GM19468 (cell line): ENCODE measurements at regions not wholly inside any gene's neighbourhood (a gene's known extent, or its start where the extent isn't known, plus 50 kb on each side); places are given as distances from the start of the nearest gene placed in this dataset.

Source experiments
- ATAC-seq: cut with Tn5 transposase; IDR thresholded peaks from one replicate; pipeline ENCODE4 v1.9.1; 2021; ENCODE audit warnings: mild to moderate bottlenecking, moderate library complexity, moderate number of reproducible peaks; ENCODE audit not compliant: unreplicated experiment; ENCODE audit errors: extremely low read depth

DNA sequence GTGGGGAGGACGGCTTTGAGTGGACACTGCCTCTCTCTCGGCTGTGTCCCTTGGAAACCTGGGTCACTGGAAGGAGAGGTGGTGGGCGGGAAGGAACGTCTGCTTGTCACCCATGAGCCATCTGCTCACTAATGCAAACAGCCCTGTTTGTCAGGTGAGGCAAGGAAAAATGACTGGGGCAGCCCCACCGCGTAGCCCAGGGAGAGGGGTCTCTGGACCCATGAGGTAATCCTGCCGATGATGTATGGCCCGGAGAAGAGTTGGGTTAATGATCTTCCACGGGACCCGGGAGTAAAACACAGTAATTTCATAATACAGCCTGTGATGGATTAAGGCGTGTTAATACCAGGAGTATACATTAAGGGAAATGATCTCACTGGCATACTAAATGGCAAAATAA is 197.0 kb downstream of the CYLD start:
- no peak for ATAC-seq

DNA sequence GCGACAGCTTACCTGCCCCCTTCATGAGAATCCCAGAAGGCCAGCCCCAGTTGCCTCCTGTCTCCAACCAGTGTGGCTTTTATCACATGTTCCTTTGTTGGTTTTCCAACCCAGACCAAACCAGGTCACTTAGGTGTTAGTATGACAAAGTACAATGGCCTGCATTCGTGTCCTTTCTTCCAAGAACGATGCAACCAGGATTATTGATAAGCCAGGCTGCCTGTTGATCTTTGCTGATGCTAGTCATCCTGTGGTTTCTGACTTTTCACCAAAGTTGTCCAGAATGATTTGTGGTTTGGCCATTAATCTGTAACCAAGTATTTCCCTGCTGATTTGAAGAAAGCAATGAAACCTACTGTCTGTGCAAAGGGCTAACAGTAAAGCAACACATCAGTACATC is 191.4 kb downstream of the CYLD start:
- no peak for ATAC-seq

DNA sequence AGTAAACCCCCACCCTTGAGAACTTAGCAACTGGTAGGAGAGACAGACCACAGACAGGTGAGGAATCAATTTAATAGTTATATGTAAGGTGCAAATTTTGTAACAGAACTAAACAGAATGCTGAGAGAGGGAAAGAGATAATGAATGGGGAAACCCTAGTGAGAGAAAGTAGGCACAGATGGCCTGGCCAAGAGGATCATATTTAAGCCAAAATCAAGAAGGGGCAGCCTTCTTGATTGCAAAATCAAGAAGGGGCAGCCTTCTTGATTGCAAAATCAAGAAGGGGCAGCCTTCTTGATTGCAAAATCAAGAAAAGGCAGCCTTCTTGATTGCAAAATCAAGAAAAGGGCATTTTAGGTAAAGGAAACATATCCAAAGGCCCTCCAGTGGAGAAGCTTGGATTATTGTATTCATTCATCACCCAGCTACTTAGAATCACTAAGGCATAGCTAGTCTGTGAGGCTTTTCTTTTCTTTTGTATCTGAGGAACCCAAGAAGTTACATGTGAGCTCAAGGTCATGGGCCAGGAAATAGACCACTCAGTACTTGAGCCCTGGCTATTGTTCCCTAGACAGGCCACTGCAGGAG is 190.6 kb downstream of the CYLD start:
- no peak for ATAC-seq

DNA sequence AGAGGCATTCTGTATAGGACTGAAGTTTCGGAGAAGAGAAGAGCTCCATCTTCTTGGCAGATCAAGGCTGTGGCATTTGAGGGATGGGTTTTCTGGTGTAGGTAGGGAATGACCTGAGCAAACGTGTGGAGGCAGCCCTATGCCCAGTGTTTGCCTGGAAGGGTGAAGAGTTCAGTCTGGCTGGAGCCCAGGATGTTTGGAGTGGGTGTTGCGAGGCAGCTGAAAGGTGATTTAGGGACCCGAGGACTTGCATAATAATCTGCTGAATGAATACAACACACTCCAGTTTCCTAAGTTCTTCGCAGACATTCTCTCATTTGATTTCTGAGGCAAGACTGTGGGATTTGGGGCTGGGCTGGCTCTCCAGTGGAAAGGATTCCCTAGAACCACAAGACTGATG is 186.2 kb downstream of the CYLD start:
- no peak for ATAC-seq

DNA sequence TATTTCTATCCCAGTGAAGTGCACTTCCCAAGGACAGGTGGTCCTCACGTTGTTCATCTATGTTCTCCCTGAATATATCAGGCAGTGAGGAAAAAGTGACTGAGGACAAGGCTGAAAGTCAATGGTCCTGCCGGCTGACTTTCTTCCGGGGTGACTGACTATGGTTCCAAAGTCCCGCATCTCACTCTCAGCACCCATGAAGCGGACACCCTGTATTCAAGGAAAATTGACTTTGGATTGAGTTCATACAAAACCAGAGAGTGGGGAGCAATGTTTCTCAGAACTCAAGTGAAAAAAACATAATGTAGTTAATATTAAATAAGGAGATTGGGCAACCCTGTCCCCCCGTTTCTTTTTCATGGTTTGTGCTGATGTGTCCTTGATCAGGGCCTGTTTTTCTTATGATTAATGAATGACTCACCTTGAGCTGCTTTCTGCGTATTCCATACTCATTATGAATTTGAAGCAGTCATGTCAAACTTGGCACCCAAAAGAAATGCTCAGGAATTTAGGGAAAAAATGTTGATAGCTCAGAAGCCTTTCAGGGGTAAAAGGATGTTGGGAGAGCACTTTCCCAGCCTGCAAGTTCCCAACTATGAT is 184.0 kb downstream of the CYLD start:
- ATAC-seq = no peak

DNA sequence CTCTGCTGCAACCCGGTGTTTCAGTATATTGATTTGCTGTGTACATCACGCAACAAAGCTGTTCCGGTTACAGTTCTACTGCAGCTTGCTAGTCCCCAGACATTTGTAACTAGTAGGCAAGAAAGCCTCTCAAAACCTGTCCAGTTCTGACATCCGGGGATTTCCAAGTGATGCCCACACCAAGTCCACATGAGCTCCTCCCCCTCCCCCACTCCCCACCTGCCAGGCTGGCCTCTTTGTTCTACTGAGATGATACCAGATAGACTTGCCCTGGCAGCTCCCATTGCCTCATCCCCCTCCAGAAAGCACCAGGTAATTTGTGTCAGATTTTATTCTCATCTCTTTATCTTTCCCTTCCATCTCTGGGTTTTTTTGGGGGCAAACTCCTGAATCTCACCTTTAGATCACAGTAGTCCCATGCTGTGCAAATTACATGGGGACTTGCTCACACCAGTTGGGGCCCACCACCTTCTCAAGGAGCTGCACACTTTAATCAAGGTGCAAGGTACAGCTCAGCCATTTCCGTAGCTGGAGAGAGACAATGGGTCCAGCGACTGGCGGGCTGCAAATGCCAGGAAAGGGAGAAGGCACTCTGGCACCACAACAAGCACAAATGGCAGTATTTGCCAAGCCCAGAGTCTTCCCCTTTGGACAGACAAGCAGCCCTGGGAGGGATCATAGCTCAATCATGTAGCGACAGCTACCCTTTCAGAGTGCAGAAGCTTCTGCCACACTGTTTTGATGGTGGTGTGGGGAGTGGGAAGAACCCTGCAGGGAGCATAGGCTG is 183.1 kb downstream of the CYLD start:
- ATAC-seq = no peak

DNA sequence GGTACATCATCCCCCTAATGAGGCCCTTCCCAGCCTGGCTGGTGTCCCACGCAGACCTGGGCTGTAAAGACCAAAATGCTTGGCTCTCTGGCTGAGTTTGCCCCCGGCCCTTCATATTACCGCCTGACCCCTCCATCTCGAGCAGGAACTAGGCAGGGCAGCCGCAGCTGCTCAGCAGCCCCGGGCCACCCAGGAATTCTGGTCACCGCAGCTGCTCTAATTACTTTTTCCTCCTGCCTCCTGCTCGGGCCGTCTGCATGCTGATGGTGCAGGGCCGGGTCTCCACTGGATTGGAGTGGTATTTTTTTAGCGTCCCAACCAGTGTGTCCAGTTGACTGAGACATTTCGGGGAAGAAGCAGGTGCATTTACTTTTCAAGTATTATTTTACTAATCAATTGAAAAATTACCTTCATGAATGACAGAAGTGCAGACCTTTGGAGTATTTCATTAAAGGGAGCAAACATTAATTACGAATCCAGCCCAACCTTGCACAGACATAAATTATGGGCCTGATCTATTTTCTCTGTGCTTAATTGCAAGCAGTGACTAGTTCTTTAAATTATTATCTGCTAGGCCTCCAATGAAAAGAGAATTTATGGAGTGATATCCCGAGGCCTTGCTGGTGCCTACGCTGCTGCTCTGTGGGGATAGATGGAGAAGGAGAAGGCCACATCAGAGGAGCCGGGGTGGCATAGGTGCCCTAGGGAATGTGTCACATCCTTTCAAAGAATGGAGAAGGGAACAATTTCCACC is 176.2 kb downstream of the CYLD start:
- no peak for ATAC-seq

DNA sequence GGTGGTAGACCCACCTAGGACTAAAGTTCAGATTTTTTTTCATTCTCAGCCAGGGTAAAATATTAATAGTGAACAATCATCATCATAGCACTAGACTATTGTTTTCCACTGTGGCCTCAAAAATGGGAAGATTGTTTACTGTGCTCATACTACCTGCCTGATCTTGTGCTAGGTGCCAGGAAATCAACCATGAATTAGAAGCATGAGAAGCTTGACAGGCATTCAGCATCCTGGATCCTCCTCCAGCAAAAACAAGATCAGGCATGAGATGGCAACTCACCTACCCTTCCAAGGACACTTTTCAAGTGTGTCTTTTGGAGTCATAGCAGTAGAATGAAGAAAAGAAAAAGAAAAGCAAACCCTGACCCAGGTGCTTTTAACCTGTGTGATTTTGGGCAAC is 174.2 kb downstream of the CYLD start:
- no peak for ATAC-seq

DNA sequence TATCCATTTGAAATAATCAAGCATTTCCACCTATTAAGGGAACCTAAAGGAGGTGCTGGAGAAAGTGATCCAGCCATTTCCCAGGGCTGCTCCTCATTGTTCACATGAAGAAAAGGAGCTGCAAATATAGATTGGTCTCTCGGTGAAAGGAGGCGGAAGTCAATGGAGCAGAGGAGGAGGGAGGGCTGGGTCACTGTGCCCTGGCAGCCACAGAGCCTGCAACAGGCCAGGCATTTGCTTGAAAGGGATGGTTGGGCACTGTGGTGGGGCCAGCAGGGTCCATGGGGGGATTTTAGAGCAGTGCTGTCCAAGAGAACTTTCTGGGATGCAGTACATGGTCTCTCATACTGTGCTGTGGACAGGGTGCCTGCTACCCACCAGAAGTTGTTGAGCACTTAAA is 173.2 kb downstream of the CYLD start:
- no peak for ATAC-seq

DNA sequence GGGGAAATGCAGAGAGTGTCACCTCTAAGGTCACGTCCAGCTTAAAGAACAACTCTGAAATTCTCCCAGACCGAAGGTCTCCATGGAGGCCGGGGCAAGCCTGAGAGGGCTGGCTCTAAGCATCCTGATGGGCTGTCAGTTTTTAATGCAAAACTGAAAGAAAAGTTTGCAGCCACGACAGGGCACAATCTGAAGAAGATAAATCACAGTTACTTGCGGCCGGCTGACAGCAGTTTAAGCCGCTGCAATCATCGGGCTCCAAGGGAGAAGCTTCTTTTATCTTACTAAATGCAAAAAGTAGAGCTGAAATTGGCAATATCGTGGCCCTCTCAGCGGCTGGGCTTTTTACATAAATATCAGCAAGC is 168.8 kb downstream of the CYLD start:
- ATAC-seq = no peak

DNA sequence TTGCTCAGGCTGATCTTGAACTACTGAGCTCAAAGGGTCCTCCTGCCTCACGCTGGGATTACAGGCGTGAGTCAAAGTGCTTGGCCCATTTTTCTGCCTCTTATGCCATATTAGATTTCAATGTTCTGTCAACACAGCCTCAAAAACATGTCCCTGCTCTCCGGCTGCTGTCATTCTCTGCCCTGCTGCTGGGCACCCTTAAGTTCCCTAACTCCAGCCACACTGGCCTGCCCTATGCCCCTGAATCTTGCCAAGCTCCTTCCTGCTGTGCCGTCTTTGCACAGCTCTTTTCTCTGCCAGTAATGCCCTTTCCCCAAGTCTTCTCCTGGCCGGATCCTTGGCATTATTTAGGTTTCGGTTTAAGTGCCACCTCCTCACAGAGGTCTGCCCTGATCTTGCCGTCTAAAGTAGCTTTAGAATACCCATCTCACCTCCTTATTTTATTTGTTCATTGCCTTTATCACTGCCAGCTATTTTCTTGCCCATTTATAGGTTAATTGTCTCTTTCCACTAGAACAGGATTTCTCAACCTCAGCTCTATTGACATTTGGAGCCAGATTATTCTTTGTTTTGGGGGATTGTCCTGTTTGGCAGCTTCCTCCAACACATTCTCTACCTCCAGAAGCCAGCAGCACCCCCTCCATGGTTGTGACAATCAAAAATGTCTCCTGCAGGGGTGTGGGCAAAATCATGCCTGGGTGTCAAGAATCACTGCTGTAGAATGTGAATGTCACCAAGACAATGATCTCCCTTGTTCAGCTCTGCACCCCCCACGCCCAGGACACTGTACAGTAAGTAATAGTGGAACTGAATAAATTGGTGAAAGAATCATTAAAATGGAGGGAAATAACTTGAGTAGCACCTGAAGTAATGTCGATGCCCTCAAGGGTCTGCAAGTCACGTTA is 168.2 kb downstream of the CYLD start:
- ATAC-seq = no peak

DNA sequence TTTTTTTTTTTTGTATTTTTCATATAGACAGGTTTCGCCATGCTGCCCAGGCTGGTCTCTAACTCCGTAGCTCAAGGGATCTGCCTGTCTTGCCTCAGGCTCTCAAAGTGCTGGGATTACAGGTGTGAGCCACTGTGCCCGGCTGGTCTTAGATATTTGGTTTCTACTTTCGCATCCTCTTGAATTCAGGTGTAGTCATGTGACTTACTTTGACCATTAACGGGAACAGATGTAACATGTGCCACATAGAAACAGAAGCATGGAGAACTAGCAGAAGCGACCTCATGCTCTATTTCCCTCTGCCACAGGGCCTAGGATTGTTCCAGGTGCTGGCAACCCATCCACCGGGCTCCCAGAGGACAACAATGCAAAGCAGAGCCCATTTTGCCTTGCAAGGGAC is 166.6 kb downstream of the CYLD start:
- ATAC-seq = no peak

DNA sequence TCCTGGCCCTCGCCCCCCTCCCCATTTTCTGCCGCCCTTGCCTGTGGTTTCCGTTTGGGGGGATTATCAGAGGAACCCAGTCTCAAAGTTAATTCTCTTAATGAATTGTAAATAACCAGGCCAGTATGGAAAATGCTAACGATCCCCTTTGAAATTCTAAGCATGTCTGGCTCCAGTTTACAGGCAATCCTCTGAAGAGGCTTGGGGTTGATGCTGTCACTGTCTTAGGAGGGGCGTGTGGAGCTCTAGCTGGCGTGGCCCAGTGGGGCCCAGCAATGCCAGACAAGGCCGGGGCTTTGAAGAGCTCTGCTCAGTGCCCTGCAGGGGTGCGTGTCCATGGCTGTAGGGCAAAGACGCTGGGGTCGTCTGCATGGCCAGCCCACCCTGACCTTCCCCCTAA is 164.6 kb downstream of the CYLD start:
- ATAC-seq = no peak

DNA sequence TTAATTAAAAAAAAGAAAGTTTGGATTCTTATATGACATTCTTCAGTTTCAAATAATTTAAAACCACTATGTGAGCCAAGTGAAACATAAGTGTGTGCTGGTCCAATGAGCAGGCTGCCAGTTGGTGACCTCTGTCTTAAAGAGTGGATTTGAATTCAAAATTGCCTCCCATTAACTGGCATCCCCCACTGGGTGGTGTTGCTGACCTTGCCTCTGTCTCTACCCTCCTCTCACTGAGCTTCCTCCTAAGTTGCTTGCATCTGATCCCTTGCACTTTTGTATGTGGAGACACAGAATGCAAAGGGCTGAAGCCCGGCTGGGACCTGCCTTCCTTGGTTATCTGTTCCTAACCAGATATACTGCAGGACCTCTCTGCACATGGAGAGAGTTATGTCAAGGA is 160.6 kb downstream of the CYLD start:
- no peak for ATAC-seq

DNA sequence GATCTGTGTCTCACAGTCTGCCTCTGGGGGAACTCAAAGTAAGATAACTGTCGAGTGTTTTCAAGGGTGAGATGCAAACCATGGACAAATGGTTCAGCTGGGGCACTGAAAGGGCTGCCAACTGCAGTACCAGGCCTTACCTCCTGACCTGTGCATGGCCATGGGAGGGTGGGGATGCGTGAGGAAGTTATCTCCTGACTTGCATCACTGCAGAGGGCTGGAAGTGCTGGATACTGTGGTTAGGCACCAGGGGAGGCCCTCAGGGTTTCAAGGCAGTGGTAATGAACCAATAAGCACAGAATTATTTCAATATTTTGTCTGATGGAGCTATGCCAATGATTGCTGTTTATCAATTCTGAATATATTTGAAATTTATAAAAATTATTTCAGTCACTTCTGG is 159.2 kb downstream of the CYLD start:
- no peak for ATAC-seq

DNA sequence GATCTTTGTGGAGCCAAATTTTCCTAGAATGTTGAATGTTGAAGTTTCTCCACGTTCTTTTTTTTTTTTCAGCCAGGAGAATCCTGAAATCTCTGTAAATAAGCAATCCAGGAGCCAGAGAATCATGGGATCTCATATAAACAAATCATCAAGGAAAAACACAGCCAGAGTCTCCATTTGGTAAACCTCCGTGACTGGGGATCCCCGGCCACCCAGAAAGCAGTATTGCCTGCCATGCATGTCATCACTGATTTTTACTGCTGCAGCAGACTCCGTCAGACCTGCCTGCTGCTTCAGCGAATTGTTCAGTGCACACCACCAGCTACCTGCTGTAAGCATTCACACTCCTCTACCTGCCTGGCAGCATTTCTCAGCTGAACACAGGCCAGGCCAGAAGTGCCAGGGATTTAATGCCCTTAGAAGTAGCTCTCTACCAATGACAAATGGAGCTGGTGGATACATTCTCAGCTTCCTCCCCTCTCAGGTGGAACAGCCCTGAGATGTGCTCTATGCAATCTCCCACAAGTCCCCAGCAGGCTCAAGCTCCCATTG is 158.6 kb downstream of the CYLD start:
- ATAC-seq = no peak

DNA sequence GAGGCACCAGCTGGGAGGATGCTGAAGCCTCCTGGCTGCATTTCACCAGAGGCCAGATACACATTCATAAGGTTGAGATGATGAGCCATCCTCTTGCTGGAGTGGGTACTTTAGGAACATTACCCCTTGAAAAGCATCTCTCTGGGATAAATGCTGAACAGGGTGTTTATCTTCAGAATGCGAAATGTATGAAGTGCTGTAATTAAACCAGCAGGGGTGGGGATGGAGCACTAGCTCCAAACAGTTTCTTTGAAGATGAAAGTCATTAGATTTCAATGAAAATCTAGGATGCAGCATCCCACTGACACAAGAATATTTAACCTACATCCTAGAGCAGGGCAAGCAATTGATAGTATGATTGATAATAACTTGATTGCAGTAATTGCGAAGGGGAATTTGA is 158.1 kb downstream of the CYLD start:
- ATAC-seq = no peak

DNA sequence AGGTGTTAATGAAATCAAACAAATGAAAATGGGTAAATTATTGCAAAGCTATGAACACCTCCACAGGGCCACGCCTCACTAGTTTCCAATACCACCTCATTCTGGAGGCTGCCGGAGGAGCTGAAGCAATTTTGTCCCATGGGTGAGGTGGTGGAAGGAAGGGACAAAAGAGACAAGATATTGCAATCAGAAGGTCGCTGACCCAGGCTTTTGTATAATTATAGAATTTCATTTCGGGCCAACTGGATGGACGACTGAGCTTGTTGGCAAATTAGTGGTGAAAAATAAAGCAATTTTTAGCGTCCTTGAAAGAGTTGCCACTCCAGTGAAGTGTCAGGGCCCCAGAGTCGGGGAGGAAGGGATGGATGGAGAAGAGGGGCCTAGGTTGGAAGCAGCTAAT is 147.9 kb downstream of the CYLD start:
- ATAC-seq = no peak

DNA sequence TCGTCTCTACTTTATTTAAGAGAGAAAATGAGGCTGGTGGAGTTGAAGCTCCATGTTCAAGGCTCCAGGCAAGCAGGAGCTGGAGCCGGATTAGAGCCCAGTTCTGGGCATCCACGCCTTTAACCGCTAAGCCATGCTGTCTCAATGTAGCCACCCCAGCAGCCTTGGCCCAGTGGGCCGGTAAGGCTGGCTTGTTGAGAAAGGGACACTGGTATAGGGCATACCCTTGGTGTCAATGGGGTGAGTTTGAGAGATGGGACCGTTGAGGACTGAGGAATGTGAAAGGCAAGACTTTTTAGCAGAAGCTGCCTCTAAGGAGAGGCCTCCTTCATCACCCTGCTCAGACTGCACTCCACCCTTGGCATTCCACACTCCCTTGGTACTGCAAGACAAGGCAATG is 147.4 kb downstream of the CYLD start:
- ATAC-seq = no peak
